ENCODE measurements at regions not wholly inside any gene's neighbourhood (a gene's known extent, or its start where the extent isn't known, plus 50 kb on each side); places are given as distances from the start of the nearest gene placed in this dataset.

DNA sequence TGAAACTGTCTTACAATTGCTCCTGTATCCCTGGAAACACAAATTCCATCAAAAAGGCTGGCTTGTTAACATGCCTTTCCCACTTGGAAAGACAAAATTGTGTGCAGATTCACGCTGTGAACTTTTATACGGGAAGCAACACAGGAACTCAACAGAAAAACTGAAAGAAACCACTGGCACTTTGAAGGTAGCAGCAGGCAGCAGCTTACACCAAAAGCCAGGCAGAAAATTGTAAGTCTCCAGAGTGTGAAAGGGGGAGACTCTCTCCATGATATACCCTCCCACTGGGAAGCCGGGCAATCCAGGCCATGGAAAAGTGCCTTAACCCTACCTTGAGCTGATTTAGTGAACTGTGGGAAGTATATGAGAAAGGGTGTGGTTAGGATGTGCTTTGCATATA is 943.7 kb downstream of the CDH18 start:
- Histone ChIP-seq H3K36me3 (ENCODE audit: control insufficient read depth in 1 of 2, insufficient read depth in 2 of 2, low read length in 2 of 2) (no peaks in the 10 kb centered on the region), H2BK120ac (ENCODE audit: insufficient read depth, low read length, poor library complexity) (no peak overlapping the region), H2BK12ac (ENCODE audit: low read length) (no peak overlapping the region), H2AK5ac (ENCODE audit: low read length) (no peak overlapping the region), H3K4me3 (ENCODE audit: low read depth, low read length) (no peak overlapping the region), H4K91ac (ENCODE audit: low read depth, low read length) (no peak overlapping the region), H3K4me1 (ENCODE audit: control insufficient read depth in 1 of 2, insufficient read depth in 2 of 2, low read length in 2 of 2) (no peaks in the 10 kb centered on the region), H3K14ac (ENCODE audit: low read length) (no peak overlapping the region), H3K79me1 (ENCODE audit: low read length) (no peaks in the 10 kb centered on the region), H3K27me3 (ENCODE audit: insufficient read depth, low read length) (no peaks in the 10 kb centered on the region), H3K4ac (ENCODE audit: low read depth, low read length) (no peak overlapping the region), H2BK5ac (ENCODE audit: low read depth, low read length, poor library complexity) (no peak overlapping the region), H3K9ac (ENCODE audit: low read length) (no peak overlapping the region), H3K79me2 (ENCODE audit: control insufficient read depth, insufficient read depth, low read length, poor library complexity) (no peaks in the 10 kb centered on the region), H3K9me3 (ENCODE audit: insufficient read depth, low read depth, low read length) (no peaks in the 10 kb centered on the region), H3K23ac (ENCODE audit: low read length) (no peak overlapping the region), H4K8ac (ENCODE audit: low read depth, low read length) (no peak overlapping the region), H3K4me2 (ENCODE audit: low read length) (no peak overlapping the region), H3K27ac (ENCODE audit: low read depth, low read length) (no peak overlapping the region), H2AFZ (ENCODE audit: insufficient read depth, low read length, poor library complexity) (no peak overlapping the region), H4K12ac (ENCODE audit: low read depth, low read length) (no peak overlapping the region), H3K18ac (ENCODE audit: low read length) (no peak overlapping the region)
- no peak for DNase-seq
- WGBS (ENCODE audit: extremely low coverage, insufficient coverage, insufficient read length) = no CpG with 5 or more reads among the region's 3 CpGs

DNA sequence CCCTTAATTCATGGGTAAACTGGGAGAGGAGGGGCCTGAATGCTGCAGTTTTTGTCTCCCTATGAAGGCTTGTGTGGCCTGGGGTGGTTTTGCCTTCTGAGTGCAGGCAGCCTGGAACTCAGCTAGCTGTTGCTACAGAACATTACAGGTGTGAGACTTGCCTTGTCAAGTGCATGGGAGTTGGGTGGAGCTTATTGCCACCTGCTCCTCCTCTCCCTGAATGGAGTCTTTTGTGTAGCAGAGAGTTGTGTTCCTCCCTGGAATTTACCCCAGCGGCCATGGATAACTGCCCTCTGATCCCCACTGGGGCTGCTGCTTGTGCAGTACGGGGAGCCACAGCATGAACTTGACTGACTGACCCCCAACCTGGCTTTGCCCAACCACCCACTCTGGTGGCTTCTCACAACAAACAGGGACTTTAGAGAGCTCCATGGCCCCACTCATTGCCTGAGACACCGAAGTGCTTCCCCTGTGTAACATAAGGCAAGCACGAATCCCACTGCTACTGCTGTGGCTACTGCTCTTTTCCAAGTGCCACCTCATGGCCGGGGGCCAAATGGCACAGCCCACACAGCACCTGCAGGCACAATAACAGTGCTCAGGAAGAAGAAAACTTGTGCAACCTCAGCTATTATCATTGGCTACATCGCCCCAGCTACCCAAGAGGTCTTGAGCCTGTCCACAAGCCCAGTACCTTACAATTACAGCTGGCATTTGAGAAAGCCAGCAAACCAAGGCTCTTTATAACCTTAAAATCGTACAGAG is 942.9 kb downstream of the CDH18 start:
- Histone ChIP-seq H2AFZ (ENCODE audit: insufficient read depth, low read length, poor library complexity) (no peak overlapping the region), H3K79me1 (ENCODE audit: low read length) (no peaks in the 10 kb centered on the region), H3K27me3 (ENCODE audit: insufficient read depth, low read length) (no peaks in the 10 kb centered on the region), H3K4me1 (ENCODE audit: control insufficient read depth in 1 of 2, insufficient read depth in 2 of 2, low read length in 2 of 2) (no peaks in the 10 kb centered on the region), H3K9me3 (ENCODE audit: insufficient read depth, low read depth, low read length) (no peaks in the 10 kb centered on the region), H3K36me3 (ENCODE audit: control insufficient read depth in 1 of 2, insufficient read depth in 2 of 2, low read length in 2 of 2) (no peaks in the 10 kb centered on the region), H3K4ac (ENCODE audit: low read depth, low read length) (no peak overlapping the region), H4K91ac (ENCODE audit: low read depth, low read length) (no peak overlapping the region), H2BK12ac (ENCODE audit: low read length) (no peak overlapping the region), H2BK120ac (ENCODE audit: insufficient read depth, low read length, poor library complexity) (no peak overlapping the region), H3K18ac (ENCODE audit: low read length) (no peak overlapping the region), H3K23ac (ENCODE audit: low read length) (no peak overlapping the region), H4K8ac (ENCODE audit: low read depth, low read length) (no peak overlapping the region), H3K14ac (ENCODE audit: low read length) (no peak overlapping the region), H4K12ac (ENCODE audit: low read depth, low read length) (no peak overlapping the region), H3K4me3 (ENCODE audit: low read depth, low read length) (no peak overlapping the region), H3K27ac (ENCODE audit: low read depth, low read length) (no peak overlapping the region), H2AK5ac (ENCODE audit: low read length) (no peak overlapping the region), H3K4me2 (ENCODE audit: low read length) (no peak overlapping the region), H3K79me2 (ENCODE audit: control insufficient read depth, insufficient read depth, low read length, poor library complexity) (no peaks in the 10 kb centered on the region), H2BK5ac (ENCODE audit: low read depth, low read length, poor library complexity) (no peak overlapping the region), H3K9ac (ENCODE audit: low read length) (no peak overlapping the region)
- DNase-seq = no peak
- WGBS (ENCODE audit: extremely low coverage, insufficient coverage, insufficient read length) = no CpG with 5 or more reads among the region's 7 CpGs

DNA sequence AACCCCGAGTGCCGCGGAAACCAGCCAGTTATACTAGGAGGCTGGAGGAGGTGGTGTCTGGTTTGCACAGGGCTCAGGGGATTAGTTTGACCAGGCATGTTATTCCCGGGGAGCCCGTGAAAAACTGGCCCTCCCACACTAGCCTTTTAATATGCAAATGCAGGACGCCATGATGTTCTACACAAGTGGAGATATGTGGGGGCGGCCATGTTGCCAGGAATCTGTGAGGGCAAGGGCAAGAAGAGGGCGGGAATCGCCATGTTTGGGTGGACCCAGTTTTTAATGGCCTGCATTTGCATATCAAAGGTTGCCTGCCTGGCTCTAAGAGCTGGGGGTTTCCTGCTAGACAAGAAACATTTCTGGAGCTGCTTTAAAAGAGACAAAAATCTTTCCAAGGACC is 940.7 kb downstream of the CDH18 start:
- H3K79me1 ChIP-seq (ENCODE audit: low read length) = no peaks in the 10 kb centered on the region
- no peak overlapping the region for H3K23ac ChIP-seq (ENCODE audit: low read length)

DNA sequence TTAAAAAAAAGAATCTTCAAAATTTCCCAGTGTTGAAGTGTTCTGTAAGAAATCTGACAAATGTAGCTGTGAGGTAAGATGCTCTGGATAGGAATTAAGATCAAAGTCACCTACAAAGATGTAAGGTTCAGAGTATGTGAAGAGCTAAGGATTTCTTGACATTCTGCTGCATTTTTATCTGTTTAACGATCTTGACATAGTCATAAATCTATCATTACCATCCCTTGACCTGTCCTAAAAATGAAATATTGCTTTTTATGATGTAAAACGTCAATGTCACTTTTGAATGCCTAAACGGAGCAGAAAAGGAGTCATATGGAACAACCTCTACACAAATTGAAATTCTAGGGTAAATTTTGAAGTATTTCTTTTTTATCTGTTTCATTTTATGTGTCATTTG is 939.3 kb downstream of the CDH18 start:
- peak in 1 of 2 donors; percentile 40 for DNase-seq
- Histone ChIP-seq H2AFZ (ENCODE audit: insufficient read depth, low read length, poor library complexity) (no peak overlapping the region), H3K4me2 (ENCODE audit: low read length) (no peak overlapping the region), H3K4ac (ENCODE audit: low read depth, low read length) (no peak overlapping the region), H3K9me3 (ENCODE audit: insufficient read depth, low read depth, low read length) (peaks cover 2% of the 10 kb centered on the region), H2BK12ac (ENCODE audit: low read length) (no peak overlapping the region), H3K18ac (ENCODE audit: low read length) (no peak overlapping the region), H4K8ac (ENCODE audit: low read depth, low read length) (no peak overlapping the region), H4K91ac (ENCODE audit: low read depth, low read length) (no peak overlapping the region), H3K4me1 (ENCODE audit: control insufficient read depth in 1 of 2, insufficient read depth in 2 of 2, low read length in 2 of 2) (no peaks in the 10 kb centered on the region), H3K79me1 (ENCODE audit: low read length) (no peaks in the 10 kb centered on the region), H3K14ac (ENCODE audit: low read length) (no peak overlapping the region), H2BK120ac (ENCODE audit: insufficient read depth, low read length, poor library complexity) (no peak overlapping the region), H3K9ac (ENCODE audit: low read length) (no peak overlapping the region), H3K4me3 (ENCODE audit: low read depth, low read length) (no peak overlapping the region), H3K79me2 (ENCODE audit: control insufficient read depth, insufficient read depth, low read length, poor library complexity) (no peaks in the 10 kb centered on the region), H3K27ac (ENCODE audit: low read depth, low read length) (no peak overlapping the region), H2BK5ac (ENCODE audit: low read depth, low read length, poor library complexity) (no peak overlapping the region), H3K27me3 (ENCODE audit: insufficient read depth, low read length) (no peaks in the 10 kb centered on the region), H4K12ac (ENCODE audit: low read depth, low read length) (no peak overlapping the region), H3K36me3 (ENCODE audit: control insufficient read depth in 1 of 2, insufficient read depth in 2 of 2, low read length in 2 of 2) (no peaks in the 10 kb centered on the region), H2AK5ac (ENCODE audit: low read length) (no peak overlapping the region), H3K23ac (ENCODE audit: low read length) (no peak overlapping the region)
- WGBS (ENCODE audit: extremely low coverage, insufficient coverage, insufficient read length) = no CpG with 5 or more reads among the region's 3 CpGs

More for the DNA sequence above, 940.7 kb downstream of the CDH18 start:
- Histone ChIP-seq H3K4me2 (ENCODE audit: low read length) (no peak overlapping the region), H3K27ac (ENCODE audit: low read depth, low read length) (no peak overlapping the region), H3K18ac (ENCODE audit: low read length) (no peak overlapping the region), H3K27me3 (ENCODE audit: insufficient read depth, low read length) (no peaks in the 10 kb centered on the region), H2BK5ac (ENCODE audit: low read depth, low read length, poor library complexity) (no peak overlapping the region), H3K4me1 (ENCODE audit: control insufficient read depth in 1 of 2, insufficient read depth in 2 of 2, low read length in 2 of 2) (no peaks in the 10 kb centered on the region), H3K9me3 (ENCODE audit: insufficient read depth, low read depth, low read length) (no peaks in the 10 kb centered on the region), H2BK120ac (ENCODE audit: insufficient read depth, low read length, poor library complexity) (no peak overlapping the region), H3K4ac (ENCODE audit: low read depth, low read length) (no peak overlapping the region), H2AFZ (ENCODE audit: insufficient read depth, low read length, poor library complexity) (no peak overlapping the region), H4K91ac (ENCODE audit: low read depth, low read length) (no peak overlapping the region), H3K9ac (ENCODE audit: low read length) (no peak overlapping the region), H4K8ac (ENCODE audit: low read depth, low read length) (no peak overlapping the region), H3K79me2 (ENCODE audit: control insufficient read depth, insufficient read depth, low read length, poor library complexity) (no peaks in the 10 kb centered on the region), H2AK5ac (ENCODE audit: low read length) (no peak overlapping the region), H2BK12ac (ENCODE audit: low read length) (no peak overlapping the region), H3K36me3 (ENCODE audit: control insufficient read depth in 1 of 2, insufficient read depth in 2 of 2, low read length in 2 of 2) (no peaks in the 10 kb centered on the region), H3K14ac (ENCODE audit: low read length) (no peak overlapping the region), H3K4me3 (ENCODE audit: low read depth, low read length) (no peak overlapping the region), H4K12ac (ENCODE audit: low read depth, low read length) (peak overlapping the region; percentile 75)
- no peak for DNase-seq
- no CpG with 5 or more reads among the region's 9 CpGs for WGBS (ENCODE audit: extremely low coverage, insufficient coverage, insufficient read length)

Data from trophoblast cell (in vitro differentiated cells and primary cell).